ENCODE measurements at regions not wholly inside any gene's neighbourhood (a gene's known extent, or its start where the extent isn't known, plus 50 kb on each side); places are given as distances from the start of the nearest gene placed in this dataset.

- CTCF ChIA-PET: interaction anchor here (1.2 to 2.5 kb wide), 3 partner anchors 10 to 24 kb away, joined by 4 to 8 read pairs (median 7); no protein-coding TSS in a partner anchor
- peak overlapping the region; percentile 25; the same call in 1 of the 2 replicates for H3K4me3 ChIP-seq (ENCODE audit: low read depth, low read length)
Observed at GRCh38 chr15:89406218-89406939, 71.8 kb upstream of the POLG start.

GRCh38 chr15:89405494-89405893, 70.9 kb upstream of the POLG start:
- DNase-seq (ENCODE audit: low read depth, low spot score): no peak
- TF ChIP-seq CTCF (IDR thresholded peaks at IDR 0.05; ENCODE audit: insufficient read depth, low read length, missing control alignments): no peak
- POLR2A ChIA-PET: no interaction called here
- CTCF ChIA-PET: interaction anchor here (5.0 kb wide), 1 partner anchor 47 kb away, joined by 34 read pairs; no protein-coding TSS in a partner anchor
- H3K4me3 ChIP-seq (ENCODE audit: low read depth, low read length): no peak overlapping the region

More at GRCh38 chr15:89406218-89406939, 71.8 kb upstream of the POLG start:
- POLR2A ChIA-PET: no interaction called here
- no peak for TF ChIP-seq CTCF (IDR thresholded peaks at IDR 0.05; ENCODE audit: insufficient read depth, low read length, missing control alignments)
- DNase-seq (ENCODE audit: low read depth, low spot score): no peak

GRCh38 chr15:89404023-89404422, 69.4 kb upstream of the POLG start:
- CTCF ChIA-PET: interaction anchor here (0.6 to 5.0 kb wide), 6 partner anchors 9 to 46 kb away, joined by 3 to 34 read pairs (median 3); no protein-coding TSS in a partner anchor
- TF ChIP-seq CTCF (IDR thresholded peaks at IDR 0.05; ENCODE audit: insufficient read depth, low read length, missing control alignments): no peak
- POLR2A ChIA-PET: no interaction called here
- no peak overlapping the region for H3K4me3 ChIP-seq (ENCODE audit: low read depth, low read length)
- no peak for DNase-seq (ENCODE audit: low read depth, low spot score)

GRCh38 chr15:89402518-89402805, 67.8 kb upstream of the POLG start:
- POLR2A ChIA-PET: no interaction called here
- DNase-seq (ENCODE audit: low read depth, low spot score): no peak
- CTCF ChIA-PET: interaction anchor here (0.8 to 5.0 kb wide), 4 partner anchors 26 to 161 kb away, joined by 3 to 34 read pairs (median 3); no protein-coding TSS in a partner anchor
- no peak for TF ChIP-seq CTCF (IDR thresholded peaks at IDR 0.05; ENCODE audit: insufficient read depth, low read length, missing control alignments)
- H3K4me3 ChIP-seq (ENCODE audit: low read depth, low read length): no peak overlapping the region

GRCh38 chr15:89401631-89402517, 67.2 kb upstream of the POLG start:
- peak overlapping the region; percentile 37; the same call in 1 of the 2 replicates for H3K4me3 ChIP-seq (ENCODE audit: low read depth, low read length)
- no peak for DNase-seq (ENCODE audit: low read depth, low spot score)
- ChIA-PET CTCF (interaction anchor here (0.8 to 5.0 kb wide), 6 partner anchors 13 to 162 kb away, joined by 3 to 34 read pairs (median 3); no protein-coding TSS in a partner anchor), POLR2A (interaction anchor here (0.7 kb wide), 1 partner anchor 67 kb away, joined by 3 read pairs; the partner anchor contains the start of gene POLG)
- no peak for TF ChIP-seq CTCF (IDR thresholded peaks at IDR 0.05; ENCODE audit: insufficient read depth, low read length, missing control alignments)

Measured in AG04449 (cell line).